HL-60 (cell line): ENCODE measurements at regions not wholly inside any gene's neighbourhood (a gene's known extent, or its start where the extent isn't known, plus 50 kb on each side); places are given as distances from the start of the nearest gene placed in this dataset.

Source experiments
- DNase-seq, 2 experiments: peaks; one replicate each; pipeline ENCODE4 v3.0.0-alpha.2; 2010 to 2020; ENCODE audit warnings: low read depth in 1 of 2, low spot score in 1 of 2
- H3K27ac ChIP-seq: fragments of 250-450 bp; sonication (Bioruptor Pico); replicated peaks from 2 replicates; pipeline ENCODE4 v1.5.1; 2020; ENCODE audit warnings: mild to moderate bottlenecking, moderate library complexity
- H3K27me3 ChIP-seq: fragments of 250-450 bp; sonication (Bioruptor Pico); 2 replicates; pipeline ENCODE4 v1.5.1; 2021; ENCODE audit warnings: mild to moderate bottlenecking, moderate library complexity; ENCODE audit not compliant: insufficient read depth, poor library complexity, severe bottlenecking
- H3K4me3 ChIP-seq: replicated peaks from 2 replicates; pipeline ENCODE4 v1.5.1; 2011; ENCODE audit warnings: mild to moderate bottlenecking, control low read depth, low read length; ENCODE audit not compliant: insufficient read depth
- GABPA ChIP-seq: IDR thresholded peaks from 2 replicates; pipeline ENCODE4 v1.6.1; 2012; ENCODE audit warnings: low read depth
- POLR2AphosphoS5 ChIP-seq: IDR thresholded peaks from 2 replicates; pipeline ENCODE4 v1.6.1; 2012; ENCODE audit warnings: low read depth
- SPI1 ChIP-seq: IDR thresholded peaks from 2 replicates; pipeline ENCODE4 v1.6.1; 2012; ENCODE audit warnings: low read depth, mild to moderate bottlenecking, borderline replicate concordance
- TF ChIP-seq, protein P1 (sequence below): IDR thresholded peaks from one replicate; pipeline ENCODE4 v1.5.1; 2011; ENCODE audit warnings: low read length, control low read depth, inconsistent platforms; ENCODE audit not compliant: insufficient read depth
- TF ChIP-seq, protein P2 (sequence below): IDR thresholded peaks from 2 replicates; pipeline ENCODE4 v1.6.1; 2012; ENCODE audit warnings: low read depth; ENCODE audit not compliant: insufficient replicate concordance

GRCh38 chr15:38756441-38756840 lies 191.8 kb upstream of the RASGRP1 start:
- TF ChIP-seq GABPA = no peak
- no peak for TF ChIP-seq SPI1
- TF ChIP-seq, protein P1, sequence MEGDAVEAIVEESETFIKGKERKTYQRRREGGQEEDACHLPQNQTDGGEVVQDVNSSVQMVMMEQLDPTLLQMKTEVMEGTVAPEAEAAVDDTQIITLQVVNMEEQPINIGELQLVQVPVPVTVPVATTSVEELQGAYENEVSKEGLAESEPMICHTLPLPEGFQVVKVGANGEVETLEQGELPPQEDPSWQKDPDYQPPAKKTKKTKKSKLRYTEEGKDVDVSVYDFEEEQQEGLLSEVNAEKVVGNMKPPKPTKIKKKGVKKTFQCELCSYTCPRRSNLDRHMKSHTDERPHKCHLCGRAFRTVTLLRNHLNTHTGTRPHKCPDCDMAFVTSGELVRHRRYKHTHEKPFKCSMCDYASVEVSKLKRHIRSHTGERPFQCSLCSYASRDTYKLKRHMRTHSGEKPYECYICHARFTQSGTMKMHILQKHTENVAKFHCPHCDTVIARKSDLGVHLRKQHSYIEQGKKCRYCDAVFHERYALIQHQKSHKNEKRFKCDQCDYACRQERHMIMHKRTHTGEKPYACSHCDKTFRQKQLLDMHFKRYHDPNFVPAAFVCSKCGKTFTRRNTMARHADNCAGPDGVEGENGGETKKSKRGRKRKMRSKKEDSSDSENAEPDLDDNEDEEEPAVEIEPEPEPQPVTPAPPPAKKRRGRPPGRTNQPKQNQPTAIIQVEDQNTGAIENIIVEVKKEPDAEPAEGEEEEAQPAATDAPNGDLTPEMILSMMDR = no peak
- TF ChIP-seq POLR2AphosphoS5 = no peak
- TF ChIP-seq, protein P2, sequence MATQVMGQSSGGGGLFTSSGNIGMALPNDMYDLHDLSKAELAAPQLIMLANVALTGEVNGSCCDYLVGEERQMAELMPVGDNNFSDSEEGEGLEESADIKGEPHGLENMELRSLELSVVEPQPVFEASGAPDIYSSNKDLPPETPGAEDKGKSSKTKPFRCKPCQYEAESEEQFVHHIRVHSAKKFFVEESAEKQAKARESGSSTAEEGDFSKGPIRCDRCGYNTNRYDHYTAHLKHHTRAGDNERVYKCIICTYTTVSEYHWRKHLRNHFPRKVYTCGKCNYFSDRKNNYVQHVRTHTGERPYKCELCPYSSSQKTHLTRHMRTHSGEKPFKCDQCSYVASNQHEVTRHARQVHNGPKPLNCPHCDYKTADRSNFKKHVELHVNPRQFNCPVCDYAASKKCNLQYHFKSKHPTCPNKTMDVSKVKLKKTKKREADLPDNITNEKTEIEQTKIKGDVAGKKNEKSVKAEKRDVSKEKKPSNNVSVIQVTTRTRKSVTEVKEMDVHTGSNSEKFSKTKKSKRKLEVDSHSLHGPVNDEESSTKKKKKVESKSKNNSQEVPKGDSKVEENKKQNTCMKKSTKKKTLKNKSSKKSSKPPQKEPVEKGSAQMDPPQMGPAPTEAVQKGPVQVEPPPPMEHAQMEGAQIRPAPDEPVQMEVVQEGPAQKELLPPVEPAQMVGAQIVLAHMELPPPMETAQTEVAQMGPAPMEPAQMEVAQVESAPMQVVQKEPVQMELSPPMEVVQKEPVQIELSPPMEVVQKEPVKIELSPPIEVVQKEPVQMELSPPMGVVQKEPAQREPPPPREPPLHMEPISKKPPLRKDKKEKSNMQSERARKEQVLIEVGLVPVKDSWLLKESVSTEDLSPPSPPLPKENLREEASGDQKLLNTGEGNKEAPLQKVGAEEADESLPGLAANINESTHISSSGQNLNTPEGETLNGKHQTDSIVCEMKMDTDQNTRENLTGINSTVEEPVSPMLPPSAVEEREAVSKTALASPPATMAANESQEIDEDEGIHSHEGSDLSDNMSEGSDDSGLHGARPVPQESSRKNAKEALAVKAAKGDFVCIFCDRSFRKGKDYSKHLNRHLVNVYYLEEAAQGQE = no peak
- Histone ChIP-seq H3K27ac (no peak overlapping the region), H3K27me3 (no peaks in the 10 kb centered on the region), H3K4me3 (no peak overlapping the region)
- DNase-seq = no peak

GRCh38 chr15:38758043-38758442 lies 193.4 kb upstream of the RASGRP1 start:
- Histone ChIP-seq H3K4me3 (no peak overlapping the region), H3K27ac (no peak overlapping the region), H3K27me3 (no peaks in the 10 kb centered on the region)
- TF ChIP-seq SPI1 = no peak
- TF ChIP-seq, protein P1 = no peak
- TF ChIP-seq, protein P2 = no peak
- no peak for TF ChIP-seq POLR2AphosphoS5
- no peak for TF ChIP-seq GABPA
- no peak for DNase-seq

DNA sequence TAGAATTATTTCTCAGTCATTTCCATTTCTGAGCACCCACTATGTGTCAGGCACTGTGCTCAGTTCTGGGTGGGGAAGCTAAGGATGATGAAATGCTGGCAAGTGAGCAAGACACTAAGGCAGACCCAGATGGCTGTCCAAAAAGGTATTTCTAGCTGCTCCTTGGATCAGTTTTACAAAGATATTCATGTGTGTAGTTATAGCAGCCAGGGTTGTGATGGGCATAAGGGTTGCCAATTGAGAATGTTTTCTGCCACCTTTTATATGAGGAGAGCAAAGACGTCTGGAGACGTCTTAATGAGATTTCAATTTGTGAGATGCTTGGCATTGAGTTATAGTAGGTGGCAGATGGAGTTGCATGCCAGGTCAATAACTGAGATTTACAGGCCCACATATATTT lies 197.1 kb upstream of the RASGRP1 start:
- Histone ChIP-seq H3K27ac (no peak overlapping the region), H3K27me3 (no peaks in the 10 kb centered on the region), H3K4me3 (no peak overlapping the region)
- no peak for DNase-seq
- TF ChIP-seq SPI1 (no peak), GABPA (no peak), POLR2AphosphoS5 (no peak)
- TF ChIP-seq, protein P1 = no peak
- TF ChIP-seq, protein P2 = no peak
